ENCODE measurements at regions not wholly inside any gene's neighbourhood (a gene's known extent, or its start where the extent isn't known, plus 50 kb on each side); places are given as distances from the start of the nearest gene placed in this dataset.

- TF ChIP-seq, protein P1, sequence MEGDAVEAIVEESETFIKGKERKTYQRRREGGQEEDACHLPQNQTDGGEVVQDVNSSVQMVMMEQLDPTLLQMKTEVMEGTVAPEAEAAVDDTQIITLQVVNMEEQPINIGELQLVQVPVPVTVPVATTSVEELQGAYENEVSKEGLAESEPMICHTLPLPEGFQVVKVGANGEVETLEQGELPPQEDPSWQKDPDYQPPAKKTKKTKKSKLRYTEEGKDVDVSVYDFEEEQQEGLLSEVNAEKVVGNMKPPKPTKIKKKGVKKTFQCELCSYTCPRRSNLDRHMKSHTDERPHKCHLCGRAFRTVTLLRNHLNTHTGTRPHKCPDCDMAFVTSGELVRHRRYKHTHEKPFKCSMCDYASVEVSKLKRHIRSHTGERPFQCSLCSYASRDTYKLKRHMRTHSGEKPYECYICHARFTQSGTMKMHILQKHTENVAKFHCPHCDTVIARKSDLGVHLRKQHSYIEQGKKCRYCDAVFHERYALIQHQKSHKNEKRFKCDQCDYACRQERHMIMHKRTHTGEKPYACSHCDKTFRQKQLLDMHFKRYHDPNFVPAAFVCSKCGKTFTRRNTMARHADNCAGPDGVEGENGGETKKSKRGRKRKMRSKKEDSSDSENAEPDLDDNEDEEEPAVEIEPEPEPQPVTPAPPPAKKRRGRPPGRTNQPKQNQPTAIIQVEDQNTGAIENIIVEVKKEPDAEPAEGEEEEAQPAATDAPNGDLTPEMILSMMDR (IDR thresholded peaks at IDR 0.05 in 4 of 5, conservative IDR thresholded peaks at IDR 0.05 in 1 of 5) = no peak
- no peak for TF ChIP-seq POLR2A (IDR thresholded peaks at IDR 0.05)
Measured at GRCh38 chr5:167582283-167582682, 709.2 kb upstream of the WWC1 start.

Data from gastrocnemius medialis (tissue), 4 donors.